ENCODE measurements at regions not wholly inside any gene's neighbourhood (a gene's known extent, or its start where the extent isn't known, plus 50 kb on each side); places are given as distances from the start of the nearest gene placed in this dataset.

DNA sequence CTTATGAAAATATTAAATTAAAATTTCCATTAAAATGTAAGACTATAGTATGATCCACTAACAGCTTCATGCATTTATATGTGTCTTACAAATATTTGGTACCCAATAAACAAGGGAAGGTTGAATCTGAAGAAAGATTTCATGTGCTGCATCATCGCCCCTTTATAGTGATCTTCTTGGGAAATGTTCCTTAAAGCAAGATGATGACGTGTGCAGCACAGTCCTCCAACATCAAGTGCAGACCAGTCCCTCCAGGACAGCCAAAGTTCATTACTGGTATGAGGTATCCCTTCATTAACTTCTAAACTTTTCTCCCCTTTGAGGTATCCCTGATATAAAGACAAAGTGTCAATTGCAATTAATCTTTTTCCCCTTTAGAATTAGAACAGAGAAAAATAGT, 567.0 kb downstream of the METTL15 start:
- no peak for TF ChIP-seq EZH2 (IDR thresholded peaks at IDR 0.05)
- TF ChIP-seq, protein P1, sequence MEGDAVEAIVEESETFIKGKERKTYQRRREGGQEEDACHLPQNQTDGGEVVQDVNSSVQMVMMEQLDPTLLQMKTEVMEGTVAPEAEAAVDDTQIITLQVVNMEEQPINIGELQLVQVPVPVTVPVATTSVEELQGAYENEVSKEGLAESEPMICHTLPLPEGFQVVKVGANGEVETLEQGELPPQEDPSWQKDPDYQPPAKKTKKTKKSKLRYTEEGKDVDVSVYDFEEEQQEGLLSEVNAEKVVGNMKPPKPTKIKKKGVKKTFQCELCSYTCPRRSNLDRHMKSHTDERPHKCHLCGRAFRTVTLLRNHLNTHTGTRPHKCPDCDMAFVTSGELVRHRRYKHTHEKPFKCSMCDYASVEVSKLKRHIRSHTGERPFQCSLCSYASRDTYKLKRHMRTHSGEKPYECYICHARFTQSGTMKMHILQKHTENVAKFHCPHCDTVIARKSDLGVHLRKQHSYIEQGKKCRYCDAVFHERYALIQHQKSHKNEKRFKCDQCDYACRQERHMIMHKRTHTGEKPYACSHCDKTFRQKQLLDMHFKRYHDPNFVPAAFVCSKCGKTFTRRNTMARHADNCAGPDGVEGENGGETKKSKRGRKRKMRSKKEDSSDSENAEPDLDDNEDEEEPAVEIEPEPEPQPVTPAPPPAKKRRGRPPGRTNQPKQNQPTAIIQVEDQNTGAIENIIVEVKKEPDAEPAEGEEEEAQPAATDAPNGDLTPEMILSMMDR (IDR thresholded peaks at IDR 0.05 in 2 of 3, conservative IDR thresholded peaks at IDR 0.05 in 1 of 3; ENCODE audit: borderline replicate concordance in 1 of 3, insufficient read depth in 1 of 3, low read depth in 2 of 3, low read length in 2 of 3) = no peak
- TF ChIP-seq CEBPB (IDR thresholded peaks at IDR 0.05; ENCODE audit: low read depth) = no peak
- TF ChIP-seq, protein P2, sequence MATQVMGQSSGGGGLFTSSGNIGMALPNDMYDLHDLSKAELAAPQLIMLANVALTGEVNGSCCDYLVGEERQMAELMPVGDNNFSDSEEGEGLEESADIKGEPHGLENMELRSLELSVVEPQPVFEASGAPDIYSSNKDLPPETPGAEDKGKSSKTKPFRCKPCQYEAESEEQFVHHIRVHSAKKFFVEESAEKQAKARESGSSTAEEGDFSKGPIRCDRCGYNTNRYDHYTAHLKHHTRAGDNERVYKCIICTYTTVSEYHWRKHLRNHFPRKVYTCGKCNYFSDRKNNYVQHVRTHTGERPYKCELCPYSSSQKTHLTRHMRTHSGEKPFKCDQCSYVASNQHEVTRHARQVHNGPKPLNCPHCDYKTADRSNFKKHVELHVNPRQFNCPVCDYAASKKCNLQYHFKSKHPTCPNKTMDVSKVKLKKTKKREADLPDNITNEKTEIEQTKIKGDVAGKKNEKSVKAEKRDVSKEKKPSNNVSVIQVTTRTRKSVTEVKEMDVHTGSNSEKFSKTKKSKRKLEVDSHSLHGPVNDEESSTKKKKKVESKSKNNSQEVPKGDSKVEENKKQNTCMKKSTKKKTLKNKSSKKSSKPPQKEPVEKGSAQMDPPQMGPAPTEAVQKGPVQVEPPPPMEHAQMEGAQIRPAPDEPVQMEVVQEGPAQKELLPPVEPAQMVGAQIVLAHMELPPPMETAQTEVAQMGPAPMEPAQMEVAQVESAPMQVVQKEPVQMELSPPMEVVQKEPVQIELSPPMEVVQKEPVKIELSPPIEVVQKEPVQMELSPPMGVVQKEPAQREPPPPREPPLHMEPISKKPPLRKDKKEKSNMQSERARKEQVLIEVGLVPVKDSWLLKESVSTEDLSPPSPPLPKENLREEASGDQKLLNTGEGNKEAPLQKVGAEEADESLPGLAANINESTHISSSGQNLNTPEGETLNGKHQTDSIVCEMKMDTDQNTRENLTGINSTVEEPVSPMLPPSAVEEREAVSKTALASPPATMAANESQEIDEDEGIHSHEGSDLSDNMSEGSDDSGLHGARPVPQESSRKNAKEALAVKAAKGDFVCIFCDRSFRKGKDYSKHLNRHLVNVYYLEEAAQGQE (IDR thresholded peaks at IDR 0.05; ENCODE audit: low read depth) = no peak
- TF ChIP-seq POLR2A (IDR thresholded peaks at IDR 0.05; ENCODE audit: borderline replicate concordance, extremely low read depth, insufficient read depth, insufficient read length) = no peak
- TF ChIP-seq TCF7L2 (IDR thresholded peaks at IDR 0.05; ENCODE audit: borderline replicate concordance, extremely low read depth, insufficient read depth, insufficient read length) = no peak
- TF ChIP-seq SIN3A (IDR thresholded peaks at IDR 0.05; ENCODE audit: low read depth) = no peak
- no peak for TF ChIP-seq ZFX (IDR thresholded peaks at IDR 0.05)
- TF ChIP-seq POLR2AphosphoS5 (IDR thresholded peaks at IDR 0.05; ENCODE audit: low read depth, low read length) = no peak
- TF ChIP-seq CBX3 (IDR thresholded peaks at IDR 0.05; ENCODE audit: low read depth) = no peak
- no peak for TF ChIP-seq ZNF274 (IDR thresholded peaks at IDR 0.05; ENCODE audit: low read depth, low read length)
- no peak for TF ChIP-seq RAD21 (IDR thresholded peaks at IDR 0.05; ENCODE audit: low read depth)
- TF ChIP-seq, protein P3, sequence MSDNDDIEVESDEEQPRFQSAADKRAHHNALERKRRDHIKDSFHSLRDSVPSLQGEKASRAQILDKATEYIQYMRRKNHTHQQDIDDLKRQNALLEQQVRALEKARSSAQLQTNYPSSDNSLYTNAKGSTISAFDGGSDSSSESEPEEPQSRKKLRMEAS (IDR thresholded peaks at IDR 0.05) = no peak
